ENCODE measurements at regions not wholly inside any gene's neighbourhood (a gene's known extent, or its start where the extent isn't known, plus 50 kb on each side); places are given as distances from the start of the nearest gene placed in this dataset.
A peak's percentile ranks its signal among the peaks of the same experiment; 100 is the strongest.

DNA sequence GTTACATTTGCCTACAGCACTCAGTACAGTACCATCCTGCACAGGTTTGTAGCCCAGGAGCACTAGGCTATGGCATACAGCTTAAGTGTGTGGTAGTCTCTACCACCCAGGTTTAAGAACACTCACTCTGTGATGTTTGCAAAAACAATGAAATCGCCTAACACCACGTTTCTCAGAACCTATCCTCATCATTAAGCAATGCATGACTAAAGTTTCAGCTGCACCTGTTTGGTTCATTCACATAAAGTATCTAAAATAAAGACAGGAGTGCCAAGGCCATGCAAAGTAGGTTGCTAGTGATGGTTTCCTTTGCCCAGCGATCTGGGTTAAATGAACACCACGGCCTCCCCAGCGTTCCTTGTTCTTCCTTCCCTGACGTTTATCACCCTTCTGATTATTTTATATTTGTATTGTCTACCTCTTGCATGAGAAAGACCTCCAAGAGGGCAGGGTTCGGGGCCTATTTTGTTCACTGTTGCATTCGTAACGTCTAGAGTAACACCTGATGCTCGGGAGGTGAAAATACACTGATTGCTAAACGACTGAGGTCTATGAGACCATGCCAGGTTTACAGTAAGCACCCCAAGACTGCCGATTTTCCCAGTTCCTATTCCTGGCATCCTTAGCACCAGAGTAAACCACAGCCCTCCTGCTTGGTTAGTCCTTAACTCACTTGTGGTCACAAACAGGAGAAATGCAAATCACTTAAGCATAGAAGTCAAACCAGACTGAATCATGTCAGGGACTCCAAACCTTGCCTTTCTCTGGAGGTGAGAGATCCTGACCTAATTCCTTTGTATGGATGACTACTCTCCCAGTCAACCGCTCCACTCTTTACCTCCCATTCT, 204.1 kb upstream of the NFE2L3 start:
- intact Hi-C loops (cut with micrococcal nuclease; ENCODE audit: unreplicated experiment) = no loop called here
- POLR2A ChIA-PET (ENCODE audit: unreplicated experiment) = interaction anchor here (0.5 kb wide), 1 partner anchor 38 kb away, joined by 3 read pairs; no protein-coding TSS in a partner anchor
- H3K4me3 ChIP-seq = no peak overlapping the region

DNA sequence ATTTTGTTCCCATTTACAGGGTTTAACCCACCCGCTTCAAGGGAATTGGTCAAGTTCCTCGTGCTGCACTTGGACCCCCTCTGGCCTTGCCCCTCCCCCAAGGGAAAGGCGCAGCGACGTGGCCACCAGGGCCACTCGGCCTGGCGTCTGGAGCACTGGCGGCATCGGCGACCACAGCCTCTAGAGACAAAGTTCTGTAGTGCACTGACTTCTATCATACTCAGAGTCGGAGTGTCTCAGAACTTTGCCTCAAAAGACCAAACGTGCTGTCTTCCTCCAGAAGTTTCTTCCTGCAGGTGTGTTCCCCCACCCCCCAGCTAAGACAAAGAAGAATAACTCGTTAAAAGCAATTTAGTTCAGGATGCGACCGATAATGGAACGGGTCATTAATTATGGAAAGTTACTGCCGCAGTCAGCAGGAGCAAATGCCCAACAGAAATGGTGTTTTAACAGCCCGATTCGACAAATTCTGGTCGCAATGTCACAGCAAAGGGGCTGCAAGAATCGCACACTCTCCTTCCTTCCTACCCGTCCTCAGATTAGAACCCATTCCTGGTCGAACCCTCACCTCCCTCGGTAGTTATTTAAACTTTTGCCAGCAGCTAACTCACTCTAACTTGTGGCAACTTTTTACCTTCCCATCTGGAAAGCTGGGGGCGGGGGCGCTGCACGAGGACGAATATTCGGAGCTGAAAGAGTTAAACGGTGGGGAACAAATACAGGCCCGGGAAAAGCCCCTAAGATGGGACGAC, 202.1 kb upstream of the NFE2L3 start:
- no peaks in the 10 kb centered on the region for H4K20me1 ChIP-seq (ENCODE audit: insufficient read depth)
- no peak overlapping the region for H2AFZ ChIP-seq
- no peaks in the 10 kb centered on the region for H3K9me3 ChIP-seq (ENCODE audit: insufficient read depth, low read depth)
- no peak overlapping the region for H3K4me2 ChIP-seq
- intact Hi-C loops (cut with micrococcal nuclease; ENCODE audit: unreplicated experiment) = no loop called here
- TF ChIP-seq, protein P1, sequence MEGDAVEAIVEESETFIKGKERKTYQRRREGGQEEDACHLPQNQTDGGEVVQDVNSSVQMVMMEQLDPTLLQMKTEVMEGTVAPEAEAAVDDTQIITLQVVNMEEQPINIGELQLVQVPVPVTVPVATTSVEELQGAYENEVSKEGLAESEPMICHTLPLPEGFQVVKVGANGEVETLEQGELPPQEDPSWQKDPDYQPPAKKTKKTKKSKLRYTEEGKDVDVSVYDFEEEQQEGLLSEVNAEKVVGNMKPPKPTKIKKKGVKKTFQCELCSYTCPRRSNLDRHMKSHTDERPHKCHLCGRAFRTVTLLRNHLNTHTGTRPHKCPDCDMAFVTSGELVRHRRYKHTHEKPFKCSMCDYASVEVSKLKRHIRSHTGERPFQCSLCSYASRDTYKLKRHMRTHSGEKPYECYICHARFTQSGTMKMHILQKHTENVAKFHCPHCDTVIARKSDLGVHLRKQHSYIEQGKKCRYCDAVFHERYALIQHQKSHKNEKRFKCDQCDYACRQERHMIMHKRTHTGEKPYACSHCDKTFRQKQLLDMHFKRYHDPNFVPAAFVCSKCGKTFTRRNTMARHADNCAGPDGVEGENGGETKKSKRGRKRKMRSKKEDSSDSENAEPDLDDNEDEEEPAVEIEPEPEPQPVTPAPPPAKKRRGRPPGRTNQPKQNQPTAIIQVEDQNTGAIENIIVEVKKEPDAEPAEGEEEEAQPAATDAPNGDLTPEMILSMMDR (conservative IDR thresholded peaks at IDR 0.05) = no peak
- no peak for TF ChIP-seq EZH2 (IDR thresholded peaks at IDR 0.05; ENCODE audit: low read depth)
- H3K9me2 ChIP-seq (ENCODE audit: insufficient read depth) = no peaks in the 10 kb centered on the region
- no peak overlapping the region for H3K4me3 ChIP-seq
- no peaks in the 10 kb centered on the region for H3K4me1 ChIP-seq (replicated peaks; ENCODE audit: insufficient read depth)
- H3K27ac ChIP-seq = no peak overlapping the region
- ChIA-PET CTCF (interaction anchor here (0.6 kb wide), 1 partner anchor 542 kb away, joined by 4 read pairs; no protein-coding TSS in a partner anchor), POLR2A (ENCODE audit: unreplicated experiment) (no interaction called here)
- DNase-seq = no peak
- no TSS peak for BruUV-seq (replicated peaks)
- H3K36me3 ChIP-seq (ENCODE audit: low read depth) = no peaks in the 10 kb centered on the region
- no peaks in the 10 kb centered on the region for H3K79me2 ChIP-seq (ENCODE audit: low read depth)
- no peaks in the 10 kb centered on the region for H3K27me3 ChIP-seq (ENCODE audit: insufficient read depth, low read depth)
- peaks cover 5% of the 10 kb centered on the region; the same call in 1 of the 2 replicates for H3F3A ChIP-seq (ENCODE audit: insufficient read depth, low read depth)

More for the DNA sequence above, 204.1 kb upstream of the NFE2L3 start:
- Histone ChIP-seq H3K9me2 (ENCODE audit: insufficient read depth) (no peaks in the 10 kb centered on the region), H3K27ac (no peak overlapping the region), H2AFZ (no peak overlapping the region), H3K27me3 (ENCODE audit: insufficient read depth, low read depth) (peaks cover 2% of the 10 kb centered on the region; the same call in 1 of the 2 replicates), H3K79me2 (ENCODE audit: low read depth) (no peaks in the 10 kb centered on the region), H4K20me1 (ENCODE audit: insufficient read depth) (no peaks in the 10 kb centered on the region), H3F3A (ENCODE audit: insufficient read depth, low read depth) (peaks cover 5% of the 10 kb centered on the region; the same call in 1 of the 2 replicates), H3K4me1 (replicated peaks; ENCODE audit: insufficient read depth) (no peaks in the 10 kb centered on the region), H3K4me2 (no peak overlapping the region), H3K9me3 (ENCODE audit: insufficient read depth, low read depth) (no peaks in the 10 kb centered on the region), H3K36me3 (ENCODE audit: low read depth) (no peaks in the 10 kb centered on the region)
- TF ChIP-seq EZH2 (IDR thresholded peaks at IDR 0.05; ENCODE audit: low read depth) = no peak
- TF ChIP-seq, protein P1 (conservative IDR thresholded peaks at IDR 0.05) = no peak
- no TSS peak for BruUV-seq (replicated peaks)
- CTCF ChIA-PET = no interaction called here
- DNase-seq = no peak

DNA sequence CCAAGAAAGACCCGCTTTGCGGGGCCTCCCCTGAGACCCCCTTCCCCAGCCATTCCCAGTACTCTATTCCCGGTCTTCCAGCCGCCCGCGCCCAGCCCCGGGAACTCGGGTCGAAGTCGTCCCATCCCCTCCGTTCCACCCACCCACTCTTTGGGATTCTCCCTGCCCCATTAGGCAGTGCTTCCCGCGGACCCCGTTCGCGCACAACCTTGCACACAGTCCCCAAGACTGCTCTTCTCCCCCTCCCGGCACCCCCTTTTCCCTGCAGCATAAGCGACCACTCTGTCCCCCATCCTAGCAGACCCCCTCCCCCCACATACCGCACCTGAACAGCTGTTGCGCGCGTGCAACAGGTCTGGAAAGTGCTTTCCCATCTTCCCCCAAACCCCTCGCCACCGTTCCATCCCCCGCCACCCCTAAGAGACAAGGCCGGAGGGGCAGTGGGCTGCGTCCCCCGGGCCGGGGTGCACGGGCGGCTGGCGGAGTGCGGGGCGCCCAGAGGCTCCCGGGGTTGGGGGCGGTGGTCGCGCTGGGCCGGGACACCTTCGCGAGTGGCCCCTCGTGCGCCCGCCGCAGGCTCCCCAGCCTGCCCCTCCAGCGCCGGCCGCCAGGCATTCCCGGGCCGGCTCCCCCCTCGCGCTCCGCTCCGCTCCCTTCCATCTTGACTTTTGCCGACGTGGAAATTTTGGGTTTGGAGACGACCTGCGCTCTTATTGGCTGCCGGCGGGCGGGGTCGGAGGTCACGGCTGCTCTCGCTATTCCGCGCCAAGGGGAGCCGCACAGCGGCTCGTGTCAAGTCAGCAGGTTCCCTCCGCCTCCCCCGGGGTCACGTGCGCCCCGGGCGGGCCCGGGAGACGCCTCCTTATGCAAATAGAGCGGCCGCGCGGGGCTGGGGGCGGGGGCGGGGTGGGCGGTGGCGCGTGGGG, 201.2 kb upstream of the NFE2L3 start:
- CTCF ChIA-PET = no interaction called here
- Histone ChIP-seq H3K27ac (no peak overlapping the region), H4K20me1 (ENCODE audit: insufficient read depth) (no peaks in the 10 kb centered on the region), H3K27me3 (ENCODE audit: insufficient read depth, low read depth) (no peaks in the 10 kb centered on the region), H3K4me3 (no peak overlapping the region), H3K79me2 (ENCODE audit: low read depth) (no peaks in the 10 kb centered on the region), H3K4me1 (replicated peaks; ENCODE audit: insufficient read depth) (no peaks in the 10 kb centered on the region), H3K9me2 (ENCODE audit: insufficient read depth) (no peaks in the 10 kb centered on the region), H3K9me3 (ENCODE audit: insufficient read depth, low read depth) (no peaks in the 10 kb centered on the region), H2AFZ (no peak overlapping the region), H3K36me3 (ENCODE audit: low read depth) (no peaks in the 10 kb centered on the region), H3F3A (ENCODE audit: insufficient read depth, low read depth) (peaks cover 5% of the 10 kb centered on the region; the same call in 1 of the 2 replicates), H3K4me2 (peak overlapping the region; percentile 48; the same call in 1 of the 2 replicates)
- POLR2A ChIA-PET (ENCODE audit: unreplicated experiment) = no interaction called here
- intact Hi-C loops (cut with micrococcal nuclease; ENCODE audit: unreplicated experiment) = no loop called here
- TF ChIP-seq EZH2 (IDR thresholded peaks at IDR 0.05; ENCODE audit: low read depth) = no peak
- TF ChIP-seq, protein P1 (conservative IDR thresholded peaks at IDR 0.05) = no peak
- DNase-seq = peak; percentile 53 to 62
- no TSS peak for BruUV-seq (replicated peaks)
